Thoracic aorta (tissue), 2 donors: ENCODE measurements at regions not wholly inside any gene's neighbourhood (a gene's known extent, or its start where the extent isn't known, plus 50 kb on each side); places are given as distances from the start of the nearest gene placed in this dataset.

Experiments used
- ATAC-seq: fragments of 150-250 bp; one replicate; pipeline ENCODE4 v1.8.0; 2017; ENCODE audit warnings: low read depth; ENCODE audit not compliant: insufficient number of reproducible peaks, low FRiP score
- DNase-seq: peaks from one replicate; pipeline ENCODE4 v3.0.0-alpha.2; 2020; ENCODE audit warnings: low spot score
- H3K27ac ChIP-seq, 2 donors: fragments of 200-600 bp; sonication (generic); 1 replicate in 1 of 2; 2 replicates in 1 of 2; pipeline ENCODE4 v1.5.1; 2016; ENCODE audit warnings: mild to moderate bottlenecking in 2 of 2, moderate library complexity in 2 of 2
- H3K27me3 ChIP-seq: fragments of 200-600 bp; sonication (generic); replicated peaks from 2 replicates; pipeline ENCODE4 v1.6.0; 2016; ENCODE audit warnings: mild to moderate bottlenecking; ENCODE audit not compliant: insufficient read depth
- H3K36me3 ChIP-seq: fragments of 200-600 bp; sonication (generic); one replicate; pipeline ENCODE4 v1.5.1; 2016
- H3K4me1 ChIP-seq, 2 donors: fragments of 200-600 bp; sonication (generic); 1 replicate in 1 of 2; 2 replicates in 1 of 2; pipeline versions ENCODE4 v1.5.1 to v1.6.0; 2016; ENCODE audit warnings: low read depth in 2 of 2, mild to moderate bottlenecking in 1 of 2; ENCODE audit not compliant: control insufficient read depth in 1 of 2
- H3K4me3 ChIP-seq: fragments of 200-600 bp; sonication (generic); 2 replicates; pipeline ENCODE4 v1.5.1; 2016; ENCODE audit warnings: mild to moderate bottlenecking
- H3K9me3 ChIP-seq: fragments of 200-600 bp; sonication (generic); 2 replicates; pipeline ENCODE4 v1.5.1; 2016
- TF ChIP-seq, protein P1 (sequence below): fragments of 200-600 bp; sonication (generic); IDR thresholded peaks from one replicate; pipeline ENCODE4 v1.5.1; 2019; ENCODE audit warnings: antibody characterized with exemption

- TF ChIP-seq, protein P1, sequence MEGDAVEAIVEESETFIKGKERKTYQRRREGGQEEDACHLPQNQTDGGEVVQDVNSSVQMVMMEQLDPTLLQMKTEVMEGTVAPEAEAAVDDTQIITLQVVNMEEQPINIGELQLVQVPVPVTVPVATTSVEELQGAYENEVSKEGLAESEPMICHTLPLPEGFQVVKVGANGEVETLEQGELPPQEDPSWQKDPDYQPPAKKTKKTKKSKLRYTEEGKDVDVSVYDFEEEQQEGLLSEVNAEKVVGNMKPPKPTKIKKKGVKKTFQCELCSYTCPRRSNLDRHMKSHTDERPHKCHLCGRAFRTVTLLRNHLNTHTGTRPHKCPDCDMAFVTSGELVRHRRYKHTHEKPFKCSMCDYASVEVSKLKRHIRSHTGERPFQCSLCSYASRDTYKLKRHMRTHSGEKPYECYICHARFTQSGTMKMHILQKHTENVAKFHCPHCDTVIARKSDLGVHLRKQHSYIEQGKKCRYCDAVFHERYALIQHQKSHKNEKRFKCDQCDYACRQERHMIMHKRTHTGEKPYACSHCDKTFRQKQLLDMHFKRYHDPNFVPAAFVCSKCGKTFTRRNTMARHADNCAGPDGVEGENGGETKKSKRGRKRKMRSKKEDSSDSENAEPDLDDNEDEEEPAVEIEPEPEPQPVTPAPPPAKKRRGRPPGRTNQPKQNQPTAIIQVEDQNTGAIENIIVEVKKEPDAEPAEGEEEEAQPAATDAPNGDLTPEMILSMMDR: no peak
- ATAC-seq (no peak), DNase-seq (no peak)
- Histone ChIP-seq H3K4me3 (no peak overlapping the region), H3K9me3 (no peaks in the 10 kb centered on the region), H3K36me3 (no peaks in the 10 kb centered on the region), H3K4me1 (no peaks in the 10 kb centered on the region), H3K27me3 (no peaks in the 10 kb centered on the region), H3K27ac (no peak overlapping the region)
These were observed 146.2 kb upstream of the PTPRG start for GRCh38 chr3:61415201-61415600.

DNA sequence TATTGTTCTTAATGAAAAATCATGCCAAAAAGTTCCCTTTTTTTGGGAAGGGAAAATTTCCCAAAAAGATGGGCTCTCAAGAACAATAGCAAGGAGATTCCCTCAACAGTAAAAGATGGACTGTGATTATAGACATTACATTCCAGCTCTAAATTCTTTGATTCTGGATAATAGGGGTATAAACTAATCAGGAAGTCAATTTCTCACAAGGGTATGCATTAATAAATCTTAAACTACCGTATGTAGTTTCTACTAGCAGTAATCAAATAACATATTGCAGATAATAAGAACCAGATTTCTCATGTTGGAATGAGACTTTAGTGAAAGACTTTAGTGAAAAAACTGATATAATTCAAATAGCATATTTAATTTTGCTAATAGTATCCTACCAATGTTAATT, 144.8 kb upstream of the PTPRG start:
- H3K4me3 ChIP-seq: no peak overlapping the region

GRCh38 chr3:61417352-61417751, 144.0 kb upstream of the PTPRG start:
- TF ChIP-seq, protein P1: no peak
- H3K4me1 ChIP-seq: no peaks in the 10 kb centered on the region
- H3K27ac ChIP-seq: no peak overlapping the region
- DNase-seq (no peak), ATAC-seq (no peak)
- H3K27me3 ChIP-seq: no peaks in the 10 kb centered on the region
- H3K36me3 ChIP-seq: no peaks in the 10 kb centered on the region
- H3K4me3 ChIP-seq: no peak overlapping the region
- H3K9me3 ChIP-seq: no peaks in the 10 kb centered on the region

More for the DNA sequence above, 144.8 kb upstream of the PTPRG start:
- H3K36me3 ChIP-seq: no peaks in the 10 kb centered on the region
- H3K27me3 ChIP-seq: no peaks in the 10 kb centered on the region
- no peaks in the 10 kb centered on the region for H3K9me3 ChIP-seq
- H3K4me1 ChIP-seq: no peaks in the 10 kb centered on the region
- no peak overlapping the region for H3K27ac ChIP-seq
- ATAC-seq (no peak), DNase-seq (no peak)
- TF ChIP-seq, protein P1: no peak

DNA sequence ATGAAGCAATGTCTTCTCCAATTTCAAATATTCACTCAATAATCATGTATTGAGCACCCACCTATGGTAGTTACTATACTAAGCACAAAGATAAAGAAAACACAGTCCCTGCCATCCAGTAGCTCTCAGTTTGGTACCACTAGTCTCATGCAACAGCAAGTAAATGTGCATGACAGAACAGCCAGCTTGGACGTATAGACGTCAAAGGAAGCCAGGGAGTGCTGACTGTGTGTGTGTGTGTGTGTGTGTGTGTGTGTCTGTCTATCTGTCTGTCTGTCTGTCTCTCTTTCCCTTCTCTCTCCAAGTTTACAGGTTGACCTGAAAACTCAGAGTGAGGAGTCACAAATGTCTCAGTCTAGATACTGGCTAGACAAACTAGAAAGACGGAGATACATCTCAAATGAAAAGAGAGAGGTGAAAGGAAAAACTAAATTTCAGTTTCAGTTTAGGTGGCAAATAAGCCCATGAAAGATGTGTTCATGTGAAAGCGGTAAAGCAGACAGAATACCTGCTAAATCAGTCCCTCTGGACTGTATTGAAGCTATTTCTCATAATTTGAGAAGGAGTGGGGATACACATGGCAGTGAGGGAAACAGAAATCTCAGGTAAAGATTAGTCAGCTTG, 141.1 kb upstream of the PTPRG start:
- ATAC-seq: no peak

GRCh38 chr3:61422945-61423673, 138.3 kb upstream of the PTPRG start:
- DNase-seq: no peak
- no peak overlapping the region for H3K27ac ChIP-seq
- TF ChIP-seq, protein P1: no peak
- no peak overlapping the region for H3K4me3 ChIP-seq
- no peaks in the 10 kb centered on the region for H3K27me3 ChIP-seq
- H3K4me1 ChIP-seq: no peaks in the 10 kb centered on the region
- no peaks in the 10 kb centered on the region for H3K9me3 ChIP-seq
- no peaks in the 10 kb centered on the region for H3K36me3 ChIP-seq
- ATAC-seq: no peak

More for the DNA sequence above, 141.1 kb upstream of the PTPRG start:
- Histone ChIP-seq H3K27me3 (no peaks in the 10 kb centered on the region), H3K27ac (no peak overlapping the region), H3K4me1 (no peaks in the 10 kb centered on the region), H3K36me3 (no peaks in the 10 kb centered on the region), H3K4me3 (no peak overlapping the region), H3K9me3 (no peaks in the 10 kb centered on the region)
- TF ChIP-seq, protein P1: no peak
- DNase-seq: no peak
